GM18498 (cell line): ENCODE measurements at regions not wholly inside any gene's neighbourhood (a gene's known extent, or its start where the extent isn't known, plus 50 kb on each side); places are given as distances from the start of the nearest gene placed in this dataset.

ENCODE experiments used
- ATAC-seq: cut with Tn5 transposase; IDR thresholded peaks from one replicate; pipeline ENCODE4 v1.9.1; 2021; ENCODE audit warnings: mild to moderate bottlenecking, moderate library complexity; ENCODE audit not compliant: unreplicated experiment

DNA sequence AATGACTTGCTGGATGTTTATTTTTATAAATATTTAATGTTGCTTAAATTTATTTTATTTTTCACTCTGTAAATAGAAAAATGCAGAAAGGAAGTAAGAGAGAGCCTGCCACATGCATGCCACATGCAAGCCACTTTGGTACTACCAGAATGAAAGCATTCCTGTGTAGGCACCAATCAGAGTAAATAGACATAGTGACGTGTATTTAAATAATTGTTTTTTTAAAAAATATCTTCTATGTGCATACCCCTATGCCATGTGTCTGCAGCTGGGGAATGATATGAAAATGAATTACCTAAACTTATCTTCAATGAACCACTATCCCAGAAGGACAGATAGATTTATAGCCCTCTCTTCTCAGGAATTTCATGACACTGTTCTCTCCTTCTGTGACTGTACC lies 651.5 kb upstream of the RIOK2 start:
- ATAC-seq: no peak

DNA sequence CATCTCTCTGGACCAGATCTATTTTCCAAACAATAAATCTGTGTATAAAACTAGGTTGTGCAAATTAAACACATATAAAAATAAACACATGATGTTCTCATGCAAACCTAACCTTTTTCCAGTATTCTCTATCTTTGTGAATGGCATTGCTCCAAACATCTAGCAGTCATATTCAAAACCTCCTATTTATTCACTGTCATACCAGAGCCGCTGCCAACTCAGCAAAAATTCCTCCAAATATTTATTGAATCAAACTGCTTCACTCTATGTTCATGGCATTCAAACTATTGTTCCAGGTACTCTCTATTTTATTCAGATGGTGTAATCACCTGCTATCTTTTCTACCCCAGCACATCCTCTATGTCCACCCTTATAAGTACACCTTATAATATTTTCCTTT lies 652.1 kb upstream of the RIOK2 start:
- no peak for ATAC-seq

DNA sequence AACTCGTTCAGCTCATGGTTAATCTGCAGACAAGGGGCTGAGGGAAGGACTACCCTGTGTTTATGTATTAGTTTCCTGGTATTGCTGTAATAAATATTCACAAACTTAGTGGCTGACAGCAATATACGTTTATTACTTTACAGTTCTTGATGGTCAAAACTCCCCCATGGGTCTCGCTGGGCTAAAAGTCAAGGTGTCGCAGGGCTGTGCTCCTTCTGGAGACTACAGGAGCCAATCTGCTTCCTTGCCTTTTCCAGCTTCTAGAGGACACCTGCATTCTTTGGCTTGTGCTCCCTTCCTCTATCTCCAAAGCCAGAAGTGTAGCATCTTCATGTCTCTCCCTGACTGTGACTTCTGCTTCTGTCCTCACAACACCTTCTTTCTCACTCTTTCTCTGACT lies 653.8 kb upstream of the RIOK2 start:
- no peak for ATAC-seq

DNA sequence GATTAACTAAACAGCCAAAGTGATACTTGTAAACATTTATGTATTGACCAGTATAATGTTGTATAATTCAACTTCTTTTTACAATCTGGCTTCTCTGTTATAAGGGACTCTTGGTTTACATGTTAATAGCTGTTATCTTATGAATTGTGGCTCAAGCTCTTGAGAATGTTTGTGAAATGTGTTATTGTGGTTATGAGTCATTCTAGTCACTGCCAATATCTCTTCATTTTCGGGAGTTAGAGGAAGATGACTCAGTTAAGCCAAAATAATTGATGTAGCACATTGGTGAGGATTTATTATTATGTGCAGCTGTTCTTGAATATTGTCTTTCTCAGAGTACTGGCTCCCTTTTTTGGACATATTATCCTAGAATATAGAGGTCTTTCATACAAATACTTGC lies 655.2 kb upstream of the RIOK2 start:
- peak; percentile 92 for ATAC-seq

DNA sequence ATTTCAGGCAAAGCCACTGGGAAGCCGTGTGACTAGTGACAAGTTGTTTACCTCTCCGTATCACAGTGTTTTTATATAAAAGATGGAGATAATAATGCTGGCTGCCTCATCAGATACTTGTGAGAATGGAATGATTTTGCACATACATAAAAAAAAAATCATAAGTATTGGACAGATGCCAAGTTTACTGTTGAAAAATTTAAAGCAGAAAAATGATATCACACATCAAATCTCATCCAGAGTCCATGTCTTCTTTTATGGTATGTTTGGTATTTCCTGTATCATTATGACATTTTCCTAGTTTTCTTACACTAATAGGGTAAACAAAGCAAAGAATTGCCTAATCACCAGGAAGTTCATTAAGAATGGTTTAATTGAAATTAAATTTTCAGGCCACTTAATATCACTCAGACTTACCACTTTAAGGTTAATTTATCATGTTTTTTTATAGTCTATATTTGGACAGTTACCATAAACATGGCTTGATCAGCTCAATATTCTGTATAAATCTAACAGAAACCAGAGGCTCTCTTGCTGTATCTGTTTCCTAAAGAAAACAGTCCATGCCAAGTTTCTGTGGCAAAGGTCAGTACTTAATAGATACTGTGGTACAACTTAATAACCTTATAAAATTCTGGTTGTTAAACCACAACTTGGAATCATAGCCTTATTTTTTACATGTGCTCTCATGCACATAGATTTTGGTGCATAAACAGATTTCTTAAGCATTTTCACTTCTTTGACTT lies 656.5 kb upstream of the RIOK2 start:
- ATAC-seq: no peak

DNA sequence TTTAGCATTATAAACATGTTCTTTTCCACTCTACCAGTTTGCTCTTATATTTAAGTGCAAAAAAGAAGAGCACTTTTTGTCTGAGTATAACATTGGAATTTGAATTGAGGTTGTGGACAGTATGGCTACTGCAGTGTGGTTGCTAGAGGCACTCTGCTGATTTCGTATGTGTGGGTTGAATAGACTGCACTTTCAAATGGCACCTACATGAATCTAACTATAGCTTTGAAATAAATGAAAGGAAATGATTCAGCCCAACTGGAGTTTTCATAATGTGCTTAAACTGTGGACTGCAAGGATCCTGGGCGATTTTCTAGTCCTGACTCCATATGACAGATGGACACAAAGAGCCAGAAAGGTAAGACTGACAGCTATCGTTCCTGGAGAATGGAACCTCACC lies 657.6 kb upstream of the RIOK2 start:
- no peak for ATAC-seq

DNA sequence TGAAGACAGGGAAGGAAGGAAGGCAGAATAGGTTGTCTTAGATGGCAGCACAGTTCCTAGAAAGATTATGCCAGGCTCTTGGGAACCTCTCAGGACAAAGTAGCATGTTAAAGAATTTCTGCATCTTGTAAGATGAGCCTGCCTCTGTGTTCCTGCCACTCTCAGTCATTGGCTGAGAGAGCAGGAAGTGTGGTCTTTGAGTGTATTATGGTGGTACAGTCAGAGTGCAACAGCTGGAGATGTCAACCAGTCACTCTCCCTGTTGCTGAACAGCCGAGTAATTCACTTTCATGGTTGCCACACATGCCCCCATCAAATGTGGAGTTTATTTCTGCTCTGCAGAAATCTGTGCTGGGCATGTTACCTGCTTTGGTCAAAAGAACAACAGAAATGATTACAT lies 659.6 kb upstream of the RIOK2 start:
- no peak for ATAC-seq

DNA sequence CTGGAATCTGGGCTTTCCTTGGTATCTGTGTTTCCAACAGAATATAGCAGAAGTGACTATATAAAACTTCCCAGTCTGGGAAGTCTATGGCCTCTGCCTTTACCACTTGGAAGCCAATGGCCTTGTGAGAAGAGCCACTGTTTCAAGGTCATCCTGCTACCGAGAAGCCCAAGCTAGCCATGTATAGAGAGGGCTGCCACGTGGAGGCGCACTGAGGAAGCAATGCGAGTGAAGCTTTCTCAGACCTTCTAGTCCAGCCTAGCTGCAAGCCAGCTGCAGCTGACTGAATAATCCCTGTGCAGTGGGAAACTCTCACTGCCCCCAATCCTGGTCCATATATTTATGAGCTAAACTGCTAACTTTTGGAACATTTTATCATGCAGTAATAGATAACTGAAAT lies 661.8 kb upstream of the RIOK2 start:
- ATAC-seq: no peak

DNA sequence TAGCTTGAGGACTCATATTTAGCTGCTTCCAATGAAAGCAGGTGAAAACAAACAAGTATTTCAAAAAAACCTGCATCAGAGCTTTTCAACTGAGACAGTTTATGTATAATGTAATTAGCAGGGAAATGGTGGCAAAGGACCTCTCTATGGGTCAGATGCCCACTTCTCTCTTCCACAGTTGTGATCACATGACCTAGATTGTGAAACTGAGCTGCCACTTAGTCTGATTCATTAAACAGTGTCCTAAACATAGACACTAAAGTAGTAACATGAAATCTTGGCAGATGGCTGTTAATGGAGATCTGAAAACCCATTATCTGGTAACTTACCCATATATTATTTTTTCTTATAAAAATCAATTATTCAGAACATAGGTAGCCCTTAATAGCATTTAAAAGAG lies 663.6 kb upstream of the RIOK2 start:
- no peak for ATAC-seq

DNA sequence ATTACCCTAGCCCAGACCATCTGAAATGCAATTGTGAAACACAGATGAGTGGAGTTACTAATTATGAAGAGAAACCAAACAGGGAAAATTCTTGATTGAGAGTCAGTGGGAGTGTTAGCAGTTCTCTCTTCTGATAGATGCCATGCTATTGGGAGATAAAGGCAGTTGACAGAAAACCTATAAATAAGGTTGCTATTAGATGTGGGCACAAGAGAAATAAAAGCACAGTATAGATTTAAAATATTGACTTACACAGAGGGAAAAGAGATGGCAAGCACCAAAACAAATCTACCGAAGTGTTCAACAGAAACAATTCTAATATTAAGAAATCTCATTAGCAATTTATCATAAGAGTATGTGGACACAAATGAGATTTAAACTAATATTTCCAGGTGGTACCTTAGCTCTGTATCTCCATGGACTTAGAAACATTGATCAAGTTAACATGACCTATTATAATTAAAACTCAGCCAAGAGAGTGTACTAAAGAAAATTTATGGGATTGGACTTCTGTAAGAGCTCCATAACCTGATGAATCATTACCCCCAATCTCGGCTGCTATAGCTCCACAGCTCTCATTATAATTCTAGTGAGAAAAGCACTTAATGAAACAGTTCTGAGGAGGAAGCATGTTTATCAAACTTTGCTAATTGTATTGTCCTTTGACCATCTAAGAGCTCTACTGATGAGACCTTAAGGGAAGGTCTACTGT lies 665.0 kb upstream of the RIOK2 start:
- ATAC-seq: no peak

DNA sequence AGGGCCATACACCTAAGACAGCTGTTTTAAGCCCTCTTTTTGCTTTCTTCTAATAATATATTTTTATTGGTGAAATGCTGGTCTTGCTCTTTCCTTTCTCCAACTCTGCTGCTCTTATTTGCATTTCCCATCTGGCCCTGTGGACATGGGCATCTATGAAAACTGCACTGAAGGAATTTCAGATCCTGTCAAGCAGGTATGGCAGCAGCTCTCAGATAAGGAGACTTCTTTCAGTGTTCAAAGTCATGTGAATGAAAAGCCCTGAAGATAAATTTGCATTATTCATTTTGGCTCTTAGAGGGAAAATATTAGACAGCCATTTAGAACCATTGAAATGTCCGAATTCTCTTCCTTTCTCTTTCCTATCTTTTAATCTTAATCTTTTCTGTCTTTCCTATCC lies 668.0 kb upstream of the RIOK2 start:
- no peak for ATAC-seq

DNA sequence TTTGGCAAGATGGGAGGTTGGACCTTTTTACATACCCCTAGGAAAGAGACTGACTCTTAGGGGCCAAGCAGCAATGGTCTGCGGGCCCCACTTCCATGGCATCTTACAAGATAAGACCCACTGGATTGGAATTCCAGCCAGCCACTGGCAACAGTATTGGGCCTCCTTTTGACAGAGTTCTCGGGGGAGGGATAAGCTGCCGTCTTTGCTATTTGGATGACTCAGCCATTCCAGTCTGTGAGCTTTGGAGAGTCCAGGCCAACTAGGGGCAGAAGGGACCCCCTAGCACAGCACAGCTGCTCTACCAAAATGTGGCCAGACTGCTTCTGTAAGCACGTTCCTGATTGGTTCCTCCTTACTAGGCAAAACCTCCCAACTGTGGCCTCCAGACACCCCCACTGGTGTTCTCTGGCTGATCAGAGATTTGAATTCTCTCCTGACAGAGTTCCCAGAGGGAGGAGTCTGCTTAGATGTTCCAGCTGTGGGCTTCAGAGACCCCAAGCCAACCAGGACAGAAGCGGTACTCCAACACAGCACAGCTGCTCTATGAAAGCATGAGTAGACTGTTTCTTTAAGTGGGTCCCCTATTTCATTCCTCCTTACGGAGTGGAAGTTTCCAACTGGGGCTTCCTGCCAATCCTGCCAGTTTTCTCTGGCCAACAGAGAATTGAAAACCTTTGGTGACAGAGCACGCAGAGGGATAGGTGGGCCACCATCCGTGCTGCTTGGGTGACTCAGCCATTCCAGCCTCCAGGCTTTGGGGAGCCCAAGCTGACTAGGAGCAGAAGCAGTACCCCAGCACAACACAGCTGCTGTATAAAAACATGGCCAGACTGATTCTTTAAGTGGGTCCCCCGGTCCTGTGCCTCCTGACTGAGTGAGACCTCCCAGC lies 672.1 kb upstream of the RIOK2 start:
- ATAC-seq: no peak

DNA sequence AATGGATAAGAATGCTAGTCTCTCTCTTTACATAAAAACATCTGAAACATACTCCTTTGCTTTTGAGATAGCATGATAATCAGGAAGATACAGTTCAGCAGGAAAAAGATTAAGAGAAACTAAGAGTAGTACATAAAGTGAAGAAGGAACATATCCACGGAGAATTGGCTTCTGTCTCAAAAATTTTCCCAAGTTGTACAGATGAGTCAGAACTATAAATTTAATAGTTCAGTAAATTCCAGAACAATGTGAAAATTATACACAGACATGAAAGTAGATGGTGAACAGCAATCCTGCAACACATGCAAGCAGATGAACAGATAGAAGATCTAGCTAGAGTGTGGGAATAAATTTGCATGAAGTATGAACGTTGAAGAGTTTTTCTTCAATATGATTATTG lies 691.4 kb upstream of the RIOK2 start:
- ATAC-seq: no peak

DNA sequence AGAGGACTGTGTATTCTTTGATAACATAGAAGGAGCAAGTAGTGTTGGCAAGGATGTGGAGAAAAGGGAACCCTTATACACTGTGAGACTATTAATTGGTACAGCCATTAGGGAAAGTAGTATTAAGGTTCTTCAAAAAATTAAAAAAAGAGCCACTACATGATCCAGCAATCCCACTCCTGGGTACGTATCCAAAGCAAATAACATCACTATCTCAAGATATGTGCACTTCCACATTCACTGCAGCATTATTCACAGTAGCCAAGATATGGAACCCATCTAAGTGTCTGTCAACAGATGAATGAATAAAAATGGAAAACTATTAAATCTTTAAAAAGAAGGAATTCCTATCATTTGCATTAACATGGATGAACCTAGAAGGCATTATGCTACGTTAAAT lies 693.2 kb upstream of the RIOK2 start:
- ATAC-seq: no peak

DNA sequence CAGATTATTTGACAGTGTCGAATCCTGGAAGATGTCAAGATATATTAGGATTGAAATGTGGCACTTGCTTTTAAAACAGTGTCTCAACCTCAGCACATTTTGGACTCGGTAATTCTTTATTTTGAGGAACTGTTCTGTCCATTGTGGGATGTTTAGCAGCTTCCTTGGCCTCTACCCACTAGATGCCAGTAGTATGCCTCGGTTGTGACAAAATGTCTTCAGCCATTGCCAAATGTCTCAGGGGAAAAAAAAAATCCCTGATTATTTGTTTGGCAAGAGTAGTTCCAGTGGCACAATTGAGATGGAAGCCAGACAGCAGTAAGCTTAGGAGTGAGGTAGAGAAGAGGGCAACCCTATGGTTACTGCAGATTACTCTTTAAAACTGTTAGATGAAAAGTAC lies 694.5 kb upstream of the RIOK2 start:
- ATAC-seq: no peak

DNA sequence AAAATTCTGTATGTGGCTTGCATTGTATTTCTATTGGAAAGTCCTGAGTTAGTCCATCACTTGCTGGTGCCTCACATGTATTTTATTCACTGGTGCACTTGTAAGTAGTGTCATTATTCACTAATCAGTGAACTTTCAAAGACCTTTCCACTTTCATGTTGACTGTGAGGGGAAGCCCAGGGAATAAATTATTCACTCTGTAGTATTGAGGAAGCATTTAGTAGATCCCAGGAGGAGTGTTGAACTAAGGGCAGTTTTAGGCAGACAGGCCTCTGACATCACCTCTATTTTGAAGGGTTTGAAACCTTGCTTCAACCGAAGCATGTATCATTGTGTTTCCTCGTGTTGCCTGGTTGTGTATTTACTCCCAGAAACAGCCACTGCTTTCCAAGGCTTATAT lies 705.4 kb upstream of the RIOK2 start:
- ATAC-seq: peak; percentile 83

DNA sequence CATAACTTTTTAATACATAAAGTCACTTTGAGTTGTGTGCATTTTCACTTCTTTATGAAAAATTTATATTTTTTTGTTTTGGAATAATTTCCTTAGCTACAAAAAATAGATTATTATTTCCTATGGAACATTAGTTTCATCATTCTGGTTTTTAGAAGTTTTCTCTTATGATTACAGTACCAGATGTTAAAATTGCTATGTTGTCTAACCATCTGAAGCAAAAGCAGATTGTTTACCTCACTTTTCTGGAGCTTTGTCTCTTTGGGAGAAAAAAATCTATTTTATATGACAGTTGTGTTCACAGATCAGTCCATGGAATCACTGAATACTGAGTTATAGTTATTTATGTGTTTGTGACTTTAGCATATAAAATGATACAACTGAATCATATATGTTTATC lies 708.9 kb upstream of the RIOK2 start:
- no peak for ATAC-seq

DNA sequence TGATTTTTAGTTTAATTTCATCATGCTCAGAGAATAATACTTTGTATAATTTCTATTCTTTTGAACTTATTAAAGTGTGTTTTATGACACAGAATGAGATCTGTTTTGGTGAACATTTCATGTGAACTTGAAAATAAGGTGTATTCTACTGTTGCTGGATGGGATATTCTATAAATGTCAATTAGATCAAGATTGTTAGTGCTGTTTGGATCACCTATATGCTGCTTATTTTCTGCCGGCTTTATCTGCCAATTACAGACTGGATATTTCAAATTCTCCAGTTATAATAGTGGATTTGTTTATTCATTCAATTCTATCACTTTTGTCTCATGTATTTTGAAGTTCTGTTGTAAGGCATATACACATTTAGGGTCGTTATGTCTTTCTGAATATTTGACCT lies 720.7 kb upstream of the RIOK2 start:
- ATAC-seq: no peak

DNA sequence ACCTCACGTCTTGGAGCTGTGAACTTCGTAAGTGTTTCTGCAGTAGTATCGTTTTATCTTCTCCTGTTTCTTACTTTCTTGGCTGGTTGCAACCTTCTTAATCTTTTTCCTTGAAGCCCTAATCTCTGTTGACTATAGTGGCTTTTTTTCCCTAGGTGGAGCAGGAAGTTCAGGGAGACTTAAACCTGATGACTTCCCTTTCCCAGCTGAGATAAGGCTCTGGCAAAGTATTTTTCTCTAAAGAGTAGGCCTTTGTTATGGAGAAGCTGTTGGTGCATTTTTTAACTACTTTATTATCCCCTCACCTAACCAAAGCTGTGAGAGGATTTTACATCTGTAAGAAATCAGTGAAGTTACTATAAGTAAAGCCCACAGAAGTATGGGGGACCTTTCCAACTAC lies 723.1 kb upstream of the RIOK2 start:
- no peak for ATAC-seq

DNA sequence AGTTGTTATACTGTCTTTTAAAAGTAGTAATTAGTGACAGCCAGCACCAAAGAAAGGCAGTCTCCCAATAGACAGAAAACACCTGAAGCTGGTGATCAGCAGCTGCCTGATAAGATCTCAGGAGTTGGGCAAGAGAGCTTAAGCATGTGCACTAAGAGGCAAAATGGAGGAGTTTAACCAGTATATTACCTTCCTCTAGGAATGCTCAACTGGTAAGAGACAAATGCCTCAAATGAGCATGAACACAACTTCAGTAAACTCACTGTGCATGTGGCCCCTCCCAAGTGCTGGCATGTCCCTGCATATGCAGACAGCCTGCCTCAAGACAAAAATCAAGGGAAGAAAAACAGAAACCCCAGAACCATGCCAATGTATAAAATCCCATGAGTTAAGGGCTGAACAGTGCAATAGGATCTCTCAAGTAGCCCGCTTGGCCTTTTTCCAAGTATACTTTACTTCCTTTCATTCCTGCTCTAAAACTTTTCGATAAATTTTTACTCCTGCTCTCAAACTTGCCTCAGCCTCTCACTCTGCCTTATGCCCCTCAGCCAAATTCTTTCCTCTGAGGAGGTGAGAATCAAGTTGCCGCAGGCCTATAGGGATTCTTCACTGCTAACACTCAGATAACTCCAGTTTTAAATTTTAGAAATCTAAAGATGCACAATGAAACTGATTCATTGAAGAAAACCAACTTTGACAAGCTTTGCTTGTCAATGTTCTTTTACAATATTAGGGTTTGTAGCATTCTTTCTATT lies 724.8 kb upstream of the RIOK2 start:
- ATAC-seq: no peak

DNA sequence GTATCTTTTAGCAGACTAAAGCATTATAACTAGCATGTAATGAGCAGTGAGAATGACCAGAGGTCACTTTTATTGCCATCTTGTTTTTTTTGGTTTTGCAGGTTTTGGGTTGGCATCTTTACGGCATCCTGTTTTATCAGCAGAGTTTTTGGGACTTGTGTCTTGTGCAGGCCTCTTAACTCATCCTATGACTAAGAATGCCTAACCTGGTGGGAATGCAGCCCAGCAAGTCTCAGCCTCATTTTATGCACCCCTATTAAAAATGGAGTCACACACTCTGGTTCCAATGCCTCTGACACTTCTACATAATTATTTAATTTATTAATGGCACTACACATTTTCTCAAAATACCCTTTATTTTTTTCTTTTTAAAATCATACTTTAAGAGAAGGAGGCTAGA lies 726.5 kb upstream of the RIOK2 start:
- no peak for ATAC-seq
